LoVo (cell line): ENCODE measurements at regions not wholly inside any gene's neighbourhood (a gene's known extent, or its start where the extent isn't known, plus 50 kb on each side); places are given as distances from the start of the nearest gene placed in this dataset.
"Not testable (repeated sequence)": the region's sequence is repeated elsewhere in the genome, so short reads cannot be mapped to it uniquely, and the experiment has no call there.

Experiments used
- DNase-seq: peaks from one replicate; pipeline ENCODE4 v3.0.0-alpha.2; 2016; ENCODE audit warnings: low spot score

- not testable (repeated sequence) for DNase-seq
Observed at GRCh38 chr6:28623242-28623641, 97.6 kb downstream of the GPX5 start.

- not testable (repeated sequence) for DNase-seq
Observed at GRCh38 chr6:28626386-28626785, 100.7 kb downstream of the GPX5 start.

- DNase-seq, result no peak
Observed at GRCh38 chr6:28632326-28632851, 106.7 kb downstream of the GPX5 start.

- no peak for DNase-seq
Observed at GRCh38 chr6:28633445-28634215, 107.9 kb downstream of the GPX5 start.

- no peak for DNase-seq
Observed at GRCh38 chr6:28634411-28634760, 108.7 kb downstream of the GPX5 start.

GRCh38 chr6:28634761-28635546 is 109.3 kb downstream of the GPX5 start:
- no peak for DNase-seq

GRCh38 chr6:28635547-28636158 is 110.0 kb downstream of the GPX5 start:
- no peak for DNase-seq

- no peak for DNase-seq
Observed at GRCh38 chr6:28638787-28639430, 113.2 kb downstream of the GPX5 start.

GRCh38 chr6:28639445-28640290 is 114.0 kb downstream of the GPX5 start:
- DNase-seq, result not testable (repeated sequence)

- DNase-seq, result peak; percentile 41
Observed at GRCh38 chr6:28643017-28643740, 117.5 kb downstream of the GPX5 start.

GRCh38 chr6:28646650-28647049 is 121.0 kb downstream of the GPX5 start:
- DNase-seq, result no peak

GRCh38 chr6:28648035-28648877 is 122.6 kb downstream of the GPX5 start:
- peak; percentile 68 for DNase-seq

GRCh38 chr6:28648878-28649375 is 123.2 kb downstream of the GPX5 start:
- no peak for DNase-seq

GRCh38 chr6:28651161-28651560 is 125.5 kb downstream of the GPX5 start:
- no peak for DNase-seq

GRCh38 chr6:28653876-28654275 is 128.2 kb downstream of the GPX5 start:
- no peak for DNase-seq

GRCh38 chr6:28655164-28655563 is 129.5 kb downstream of the GPX5 start:
- no peak for DNase-seq

GRCh38 chr6:28656715-28657114 is 131.0 kb downstream of the GPX5 start:
- DNase-seq, result no peak

- DNase-seq, result no peak
Observed at GRCh38 chr6:28657381-28657768, 131.7 kb downstream of the GPX5 start.

- DNase-seq, result peak; percentile 57
Observed at GRCh38 chr6:28657769-28658465, 132.2 kb downstream of the GPX5 start.
